GM19395 (cell line): ENCODE measurements at regions not wholly inside any gene's neighbourhood (a gene's known extent, or its start where the extent isn't known, plus 50 kb on each side); places are given as distances from the start of the nearest gene placed in this dataset.
"Not testable (repeated sequence)": the region's sequence is repeated elsewhere in the genome, so short reads cannot be mapped to it uniquely, and the experiment has no call there.

Source experiments
- ATAC-seq: cut with Tn5 transposase; IDR thresholded peaks from one replicate; pipeline ENCODE4 v1.9.1; 2021; ENCODE audit warnings: mild to moderate bottlenecking, moderate library complexity; ENCODE audit not compliant: unreplicated experiment

DNA sequence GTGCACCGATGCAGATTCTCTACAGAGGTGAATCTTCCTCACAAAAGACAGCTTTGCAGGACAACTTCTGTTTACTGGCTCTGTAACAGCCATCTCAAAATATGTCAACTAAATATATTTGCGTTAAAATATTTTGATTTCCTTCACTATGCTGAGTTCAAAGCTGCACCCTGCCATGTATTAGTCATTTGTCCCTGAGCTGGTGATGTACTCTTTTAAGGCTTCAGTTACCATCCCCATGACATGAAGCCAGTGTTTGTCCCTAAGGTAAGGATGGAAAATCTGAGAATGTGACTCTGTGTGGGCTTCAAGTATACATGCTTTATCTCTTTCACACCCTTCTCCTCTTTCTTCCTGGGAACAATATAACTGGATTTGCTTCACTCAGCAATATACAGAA is 70.2 kb upstream of the BTG3 start:
- ATAC-seq = no peak

GRCh38 chr21:17679002-17679600 is 66.4 kb upstream of the BTG3 start:
- peak; percentile 98 for ATAC-seq

GRCh38 chr21:17676930-17677329 is 64.2 kb upstream of the BTG3 start:
- ATAC-seq = not testable (repeated sequence)

DNA sequence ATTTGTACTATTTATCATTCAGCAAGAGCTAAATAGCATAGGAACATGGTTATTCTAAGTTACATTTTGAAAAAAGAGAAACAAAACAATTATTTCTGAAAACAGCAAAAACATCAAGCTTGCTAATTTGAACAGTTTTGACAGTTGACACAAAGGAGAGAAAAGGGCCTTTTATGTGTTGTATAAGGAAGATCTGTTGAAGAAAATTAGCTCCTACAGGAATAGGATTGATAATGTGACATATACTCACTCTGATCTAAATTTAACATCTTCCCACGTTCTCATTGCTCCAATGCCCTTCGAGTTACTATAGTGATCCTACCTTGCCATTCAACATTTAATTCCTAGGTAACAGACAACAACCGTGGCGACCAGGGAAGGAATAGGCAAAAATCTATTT is 61.4 kb upstream of the BTG3 start:
- ATAC-seq = no peak

DNA sequence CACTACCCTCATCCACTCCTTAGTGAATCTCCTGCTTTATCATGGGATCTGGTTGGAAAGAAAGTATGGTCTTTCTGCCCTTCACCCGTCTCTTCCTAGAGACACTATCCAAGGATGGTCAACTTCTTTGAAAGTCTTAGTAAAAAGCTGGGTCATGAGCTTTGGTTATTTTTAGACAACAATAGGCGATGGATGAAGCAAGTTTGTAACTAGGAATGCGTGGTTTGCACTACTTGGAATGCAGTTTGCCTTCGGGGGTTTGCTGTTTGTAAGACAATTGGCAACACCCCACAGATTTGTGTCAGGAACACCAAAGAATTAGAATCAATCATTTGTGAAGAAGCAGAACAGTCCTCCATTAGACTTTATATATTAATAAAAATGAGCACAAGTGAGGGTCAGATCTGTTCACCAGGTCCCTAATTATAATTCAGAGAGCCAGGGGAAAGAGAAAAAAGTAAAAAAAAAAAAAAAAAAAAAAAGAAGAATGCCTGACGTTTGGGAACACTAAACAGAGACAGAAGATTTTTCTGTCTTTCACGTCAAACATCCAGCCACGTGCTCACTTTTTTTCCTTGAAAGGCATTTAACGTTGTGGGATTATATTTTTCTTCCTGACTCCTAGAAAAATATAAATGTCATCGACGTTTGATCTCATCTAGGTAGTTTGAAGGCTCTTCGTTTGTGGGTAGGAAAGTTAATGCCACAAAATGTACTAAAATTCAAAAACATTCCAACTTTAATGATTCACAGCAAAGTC is 60.7 kb upstream of the BTG3 start:
- ATAC-seq = no peak

DNA sequence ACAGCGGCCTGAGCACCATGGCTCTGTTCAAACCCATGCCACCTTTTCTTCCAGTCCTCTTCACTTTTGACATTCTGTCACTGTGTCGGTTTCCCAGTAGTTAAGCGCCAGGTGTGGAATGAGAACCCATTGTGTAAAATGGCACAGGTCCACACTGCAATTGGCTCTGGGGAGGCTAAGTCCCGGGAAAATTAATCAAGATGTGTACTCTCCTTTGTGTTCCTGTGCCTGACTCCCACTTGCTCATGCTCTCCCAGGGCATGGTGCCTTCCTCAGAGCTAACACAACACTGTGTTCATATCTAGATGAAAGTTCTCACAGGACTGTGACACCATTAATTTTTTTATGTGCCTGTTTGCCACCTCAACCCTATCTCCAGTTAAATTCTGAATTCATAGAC is 59.0 kb upstream of the BTG3 start:
- ATAC-seq = no peak

DNA sequence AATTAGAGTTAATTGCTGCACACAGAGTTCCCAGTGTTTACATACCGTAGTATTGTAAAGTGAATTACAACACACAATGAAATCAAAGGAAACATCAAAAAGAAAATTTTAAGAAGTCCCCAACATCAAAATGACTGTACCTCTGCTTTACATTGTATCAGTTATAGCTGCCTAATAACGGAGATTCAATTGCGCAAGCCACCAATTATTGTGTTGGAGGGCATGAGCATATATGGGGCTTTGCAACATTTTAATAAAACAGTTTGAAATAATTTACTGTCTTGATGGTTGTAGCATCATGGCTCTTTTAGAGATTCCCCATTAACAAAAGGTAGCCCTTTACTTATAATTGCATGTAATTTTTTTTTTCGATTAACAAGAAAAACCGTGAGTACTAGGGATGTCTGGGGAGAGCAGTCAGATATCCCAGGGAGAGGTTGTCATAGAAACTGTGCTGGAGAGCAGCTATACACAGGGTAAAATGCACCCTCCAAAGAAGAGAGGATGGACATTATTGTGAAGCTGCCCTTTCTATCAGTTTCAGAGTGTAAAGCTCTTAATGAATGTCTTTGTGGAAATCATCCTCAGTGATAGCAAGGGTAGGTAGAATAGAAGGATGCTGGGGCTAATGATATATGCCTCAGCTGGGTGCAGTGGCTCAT is 55.9 kb upstream of the BTG3 start:
- no peak for ATAC-seq

DNA sequence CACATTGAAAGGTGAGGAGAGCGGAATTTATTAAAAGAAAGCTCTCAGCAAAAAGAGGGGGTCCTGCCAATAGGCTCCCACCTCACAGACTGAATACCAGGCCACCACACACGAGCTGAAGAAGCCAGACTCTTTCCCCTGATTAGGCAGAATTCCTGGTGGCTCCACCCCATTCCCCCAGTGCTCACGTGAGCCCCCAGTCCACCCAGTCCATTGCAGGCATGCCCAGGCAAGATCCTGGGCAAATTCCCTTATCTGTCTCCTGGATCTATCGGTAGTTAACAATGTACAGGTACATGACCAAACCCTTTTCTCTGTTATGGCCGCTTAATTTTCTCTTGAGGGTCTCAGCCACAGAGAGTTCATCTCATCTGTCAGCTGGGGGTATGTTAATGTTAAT is 54.6 kb upstream of the BTG3 start:
- ATAC-seq = no peak
